ENCODE measurements at regions not wholly inside any gene's neighbourhood (a gene's known extent, or its start where the extent isn't known, plus 50 kb on each side); places are given as distances from the start of the nearest gene placed in this dataset.

DNA sequence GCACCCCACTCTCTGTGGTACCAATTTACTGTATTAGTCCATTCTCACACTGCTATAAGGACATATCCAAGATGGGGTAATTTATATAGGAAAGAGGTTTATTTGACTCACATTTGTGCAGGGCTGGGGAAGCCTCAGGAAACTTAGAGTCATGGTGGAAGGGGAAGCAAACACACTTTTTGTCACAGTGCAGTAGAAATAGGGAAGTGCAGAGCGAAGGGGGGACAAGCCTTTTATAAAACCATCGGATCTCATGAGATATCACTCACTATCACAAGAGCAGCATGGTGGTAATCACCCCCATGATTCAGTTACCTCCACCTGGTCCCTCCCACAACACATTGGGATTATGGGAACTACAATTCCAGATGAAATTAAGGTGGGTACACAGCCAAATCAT is 766.9 kb upstream of the PCDH10 start:
- Histone ChIP-seq H3K27me3 (ENCODE audit: control insufficient read depth, insufficient read depth, low read length) (no peaks in the 10 kb centered on the region), H3K27ac (ENCODE audit: low read depth, low read length) (no peak overlapping the region), H3K4me3 (ENCODE audit: low read depth, low read length) (no peak overlapping the region), H3K9me3 (ENCODE audit: control insufficient read depth, insufficient read depth, low read length) (no peaks in the 10 kb centered on the region)
- CTCF ChIA-PET, result no interaction called here
- no peak for DNase-seq (ENCODE audit: low read depth, low spot score)
- no peak for TF ChIP-seq CTCF (IDR thresholded peaks at IDR 0.05; ENCODE audit: low read depth, low read length)
- POLR2A ChIA-PET, result no interaction called here

GRCh38 chr4:132383571-132384199 is 765.4 kb upstream of the PCDH10 start:
- Histone ChIP-seq H3K4me3 (ENCODE audit: low read depth, low read length) (no peak overlapping the region), H3K27ac (ENCODE audit: low read depth, low read length) (no peak overlapping the region), H3K27me3 (ENCODE audit: control insufficient read depth, insufficient read depth, low read length) (no peaks in the 10 kb centered on the region), H3K9me3 (ENCODE audit: control insufficient read depth, insufficient read depth, low read length) (no peaks in the 10 kb centered on the region)
- ChIA-PET POLR2A (no interaction called here), CTCF (no interaction called here)
- no peak for DNase-seq (ENCODE audit: low read depth, low spot score)
- no peak for TF ChIP-seq CTCF (IDR thresholded peaks at IDR 0.05; ENCODE audit: low read depth, low read length)

DNA sequence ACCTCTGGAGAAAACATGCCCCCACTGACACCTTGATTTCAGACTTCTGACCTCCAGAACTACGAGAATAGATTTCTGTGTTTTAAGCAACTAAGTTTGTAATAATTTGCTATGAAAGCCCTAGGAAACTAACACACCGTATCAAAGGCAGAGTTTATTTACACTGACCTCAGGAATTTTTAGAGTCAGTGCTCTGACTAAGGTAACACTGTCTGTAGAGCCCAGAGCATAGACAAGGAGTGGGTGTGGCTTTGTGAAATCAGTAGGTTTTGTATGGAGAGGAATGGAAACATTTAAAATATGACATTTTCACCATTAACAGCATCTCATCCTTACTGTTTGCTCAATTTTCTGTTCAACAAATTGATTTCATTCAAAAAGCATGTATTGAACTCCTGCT is 764.4 kb upstream of the PCDH10 start:
- ChIA-PET CTCF (no interaction called here), POLR2A (no interaction called here)
- Histone ChIP-seq H3K27me3 (ENCODE audit: control insufficient read depth, insufficient read depth, low read length) (no peaks in the 10 kb centered on the region), H3K9me3 (ENCODE audit: control insufficient read depth, insufficient read depth, low read length) (no peaks in the 10 kb centered on the region), H3K4me3 (ENCODE audit: low read depth, low read length) (no peak overlapping the region), H3K27ac (ENCODE audit: low read depth, low read length) (no peak overlapping the region)
- TF ChIP-seq CTCF (IDR thresholded peaks at IDR 0.05; ENCODE audit: low read depth, low read length), result no peak
- DNase-seq (ENCODE audit: low read depth, low spot score), result no peak

DNA sequence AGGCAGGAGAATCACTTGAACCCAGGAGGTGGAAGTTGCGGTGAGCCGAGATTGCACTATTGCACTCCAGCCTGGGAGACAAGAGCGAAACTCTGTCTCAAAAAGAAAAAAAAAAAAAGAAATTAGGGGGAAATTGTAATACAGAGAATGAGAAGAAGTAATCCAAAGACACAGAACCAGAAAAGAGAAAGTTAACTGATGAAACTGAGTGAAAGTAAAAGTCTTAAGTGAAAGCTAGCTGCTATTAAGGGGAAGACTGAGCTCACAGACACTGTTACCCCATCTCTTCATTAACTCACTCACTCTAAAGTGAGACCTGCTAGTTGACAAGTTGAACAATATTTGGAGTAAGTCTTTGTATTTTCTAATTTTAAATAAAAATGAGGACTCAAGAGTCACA is 763.0 kb upstream of the PCDH10 start:
- ChIA-PET CTCF (interaction anchor here (1.2 kb wide), 1 partner anchor 53 kb away, joined by 3 read pairs; no protein-coding TSS in a partner anchor), POLR2A (no interaction called here)
- DNase-seq (ENCODE audit: low read depth, low spot score), result no peak
- no peaks in the 10 kb centered on the region for H3K9me3 ChIP-seq (ENCODE audit: control insufficient read depth, insufficient read depth, low read length)
- no peaks in the 10 kb centered on the region for H3K27me3 ChIP-seq (ENCODE audit: control insufficient read depth, insufficient read depth, low read length)
- no peak overlapping the region for H3K27ac ChIP-seq (ENCODE audit: low read depth, low read length)
- no peak overlapping the region for H3K4me3 ChIP-seq (ENCODE audit: low read depth, low read length)
- TF ChIP-seq CTCF (IDR thresholded peaks at IDR 0.05; ENCODE audit: low read depth, low read length), result no peak

DNA sequence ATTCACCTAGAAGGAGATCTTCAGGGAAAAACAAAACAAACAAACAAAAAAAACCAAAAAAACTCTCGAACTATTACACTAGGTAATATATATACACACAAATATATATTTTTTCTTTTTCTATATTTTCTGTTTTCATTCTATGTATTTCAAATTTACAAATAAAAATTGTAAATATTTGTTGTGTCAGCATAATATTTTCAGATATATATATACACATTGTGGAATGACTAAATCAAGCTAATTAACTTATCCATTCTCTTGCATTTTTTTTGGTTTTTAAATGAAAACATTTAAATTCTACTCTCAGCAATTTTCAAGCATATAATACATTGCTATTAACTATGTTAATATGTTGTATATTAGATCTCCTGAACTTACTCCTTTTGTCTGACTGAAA is 762.0 kb upstream of the PCDH10 start:
- ChIA-PET CTCF (no interaction called here), POLR2A (no interaction called here)
- H3K27me3 ChIP-seq (ENCODE audit: control insufficient read depth, insufficient read depth, low read length), result no peaks in the 10 kb centered on the region
- H3K27ac ChIP-seq (ENCODE audit: low read depth, low read length), result no peak overlapping the region
- H3K9me3 ChIP-seq (ENCODE audit: control insufficient read depth, insufficient read depth, low read length), result no peaks in the 10 kb centered on the region
- H3K4me3 ChIP-seq (ENCODE audit: low read depth, low read length), result no peak overlapping the region
- no peak for DNase-seq (ENCODE audit: low read depth, low spot score)
- no peak for TF ChIP-seq CTCF (IDR thresholded peaks at IDR 0.05; ENCODE audit: low read depth, low read length)

Measured in AG04450 (cell line).